ENCODE measurements at regions not wholly inside any gene's neighbourhood (a gene's known extent, or its start where the extent isn't known, plus 50 kb on each side); places are given as distances from the start of the nearest gene placed in this dataset.

DNA sequence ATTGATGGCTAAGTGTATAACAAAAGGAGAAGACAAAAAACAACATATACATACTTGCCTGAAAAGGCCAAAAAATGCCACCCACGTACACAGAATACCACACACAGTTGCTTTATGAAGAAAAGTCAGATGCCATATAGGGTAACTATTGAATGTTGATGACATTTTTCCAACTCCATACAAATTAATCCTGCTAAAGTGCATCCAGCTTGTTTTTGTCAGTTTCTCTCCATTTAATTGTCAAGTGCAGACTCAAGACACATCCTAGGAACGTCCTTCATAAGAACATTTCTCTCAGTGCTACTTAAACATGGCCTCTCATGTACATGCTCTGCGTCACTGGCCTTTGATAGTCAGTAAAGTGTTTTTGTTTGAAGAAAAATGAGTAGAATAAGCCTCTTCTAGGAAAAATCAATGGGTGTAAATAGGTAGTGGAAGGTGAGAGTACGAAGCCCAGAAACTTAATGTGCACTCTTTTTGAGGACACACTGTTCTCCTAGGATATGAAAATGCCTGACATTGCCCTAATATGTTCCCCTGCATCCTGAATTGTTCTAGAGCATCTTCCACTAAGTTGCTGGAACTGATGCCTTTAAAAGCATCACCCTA, 267.4 kb upstream of the ATP11B start:
- no peak for DNase-seq

DNA sequence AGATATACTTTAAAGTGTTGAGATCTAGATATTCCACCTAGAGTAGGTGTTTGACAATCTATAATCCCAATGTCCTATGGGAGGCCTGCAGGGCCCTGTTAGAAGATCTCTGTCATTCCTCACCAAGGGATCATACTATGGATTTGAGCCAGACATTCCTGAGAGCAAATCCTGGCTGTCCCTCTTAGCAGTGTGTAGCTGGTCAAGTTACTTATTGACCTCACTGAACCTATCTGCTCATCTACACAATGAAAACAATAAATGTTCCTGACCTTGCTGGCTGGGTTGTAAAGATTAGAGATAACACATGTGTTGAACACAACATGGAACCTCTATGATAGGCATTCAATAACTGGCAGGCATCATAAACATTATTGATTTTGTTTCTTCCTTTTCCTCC, 265.6 kb upstream of the ATP11B start:
- no peak for DNase-seq

DNA sequence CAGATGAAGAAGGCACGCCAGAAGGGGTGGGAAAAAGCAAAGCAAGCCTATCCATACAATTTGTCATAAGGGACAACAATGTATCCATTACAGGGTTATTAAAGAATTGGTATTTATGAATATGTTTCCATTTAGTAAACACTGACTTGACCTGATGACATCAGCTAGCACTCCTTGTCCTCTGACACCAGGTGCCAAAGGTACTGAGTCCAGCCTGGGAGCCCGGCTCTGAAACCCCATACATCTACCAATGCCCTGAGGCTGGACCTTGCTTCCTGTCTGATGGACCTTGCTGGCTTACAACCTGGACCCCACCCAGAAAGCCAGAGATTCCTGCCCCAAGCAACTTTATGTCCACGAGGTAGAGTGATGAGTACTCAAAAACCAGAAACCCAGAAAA, 263.0 kb upstream of the ATP11B start:
- DNase-seq = no peak

DNA sequence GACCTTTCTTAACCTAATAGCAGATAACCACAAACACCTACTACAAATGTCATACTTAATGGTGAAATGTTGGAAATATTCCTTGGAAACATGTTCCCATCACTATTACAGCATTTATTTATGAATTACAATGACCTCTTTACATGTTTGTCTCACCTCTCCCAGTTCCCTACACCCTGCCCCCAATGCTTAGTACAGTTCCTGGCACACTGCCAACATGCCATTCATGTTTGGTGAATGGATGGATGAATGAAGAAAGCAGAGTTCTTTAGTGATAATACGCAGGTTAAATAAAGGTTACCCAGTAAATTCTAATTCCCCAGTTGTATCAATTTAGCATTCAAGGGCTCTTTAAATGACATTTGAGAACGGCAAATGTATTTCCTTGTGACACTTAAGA, 259.9 kb upstream of the ATP11B start:
- no peak for DNase-seq

DNA sequence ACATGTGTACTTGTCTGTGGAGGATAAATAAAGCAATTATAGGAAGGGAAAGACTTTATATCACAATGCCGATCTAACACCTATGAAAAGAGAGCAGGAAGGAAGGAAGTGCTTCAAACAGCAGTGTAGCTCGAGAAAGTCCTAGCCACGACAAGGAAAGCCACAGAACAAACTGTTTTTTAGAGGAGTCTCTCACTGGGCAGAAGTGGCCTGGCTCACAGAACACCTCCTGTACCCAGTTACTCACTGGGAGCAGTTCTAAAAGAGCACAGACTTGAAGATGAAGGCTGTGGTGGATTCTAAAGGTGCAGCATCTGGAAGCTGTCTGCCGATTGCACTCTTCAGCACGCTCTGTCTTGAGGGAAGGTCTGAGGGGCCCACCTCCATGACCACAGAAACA, 248.8 kb upstream of the ATP11B start:
- no peak for DNase-seq

DNA sequence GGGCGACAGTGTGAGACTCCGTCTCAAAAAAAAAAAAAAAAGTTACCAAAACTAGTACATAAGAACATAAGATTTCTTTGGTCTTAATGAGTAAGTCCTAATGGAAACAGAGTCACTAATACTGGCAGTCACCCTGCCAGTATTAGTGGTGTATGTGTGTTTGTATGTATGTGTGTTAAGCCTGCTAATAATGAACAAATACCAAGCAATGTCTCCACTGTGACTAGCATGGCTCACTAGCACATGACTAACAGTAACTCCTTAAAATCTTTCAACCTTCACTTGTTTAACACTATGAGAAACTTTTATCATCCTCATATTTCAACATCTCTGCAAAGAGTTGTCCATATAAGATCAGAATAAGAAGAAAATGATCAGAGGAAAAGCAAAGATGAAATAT, 231.0 kb upstream of the ATP11B start:
- DNase-seq = no peak

DNA sequence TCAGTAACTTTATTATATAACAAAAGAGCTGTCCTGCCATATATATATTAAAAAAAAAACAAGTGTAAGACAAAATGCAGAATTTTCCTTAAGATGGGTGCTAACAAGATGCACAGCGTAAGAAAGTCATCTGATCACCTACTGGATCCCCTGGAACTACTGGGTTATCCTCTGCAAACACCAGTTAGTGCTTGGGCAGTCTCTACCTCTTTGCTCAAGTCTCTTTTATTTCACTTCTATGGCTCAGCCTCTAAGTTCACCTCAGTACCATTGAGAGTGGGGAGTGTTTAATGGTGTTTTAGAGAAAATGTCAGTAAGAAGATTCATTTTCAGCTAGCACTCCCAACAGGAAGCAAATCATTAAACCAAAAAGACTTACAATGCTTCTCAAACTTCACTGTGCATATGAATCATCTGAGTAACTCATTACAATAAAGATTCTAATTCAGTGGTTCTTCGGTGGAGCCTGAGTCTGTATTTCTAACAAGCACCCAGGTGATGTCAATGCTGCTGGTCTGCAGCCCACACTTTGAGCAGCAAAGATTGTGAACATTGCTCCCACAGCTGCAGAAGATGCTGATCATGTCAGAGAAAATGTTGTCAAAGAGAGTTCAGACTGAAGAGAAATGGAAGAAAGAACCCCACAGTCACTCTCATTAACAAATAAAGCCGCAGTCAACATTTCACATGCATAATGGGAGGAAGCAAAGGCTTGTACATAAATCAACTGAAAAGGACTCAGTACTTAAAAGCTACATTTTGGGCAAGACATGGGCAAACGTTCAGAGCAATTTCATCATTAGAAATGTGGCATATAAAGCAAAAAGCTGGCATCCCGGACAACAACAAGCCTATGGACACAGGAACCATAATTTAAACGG, 227.1 kb upstream of the ATP11B start:
- DNase-seq = no peak

DNA sequence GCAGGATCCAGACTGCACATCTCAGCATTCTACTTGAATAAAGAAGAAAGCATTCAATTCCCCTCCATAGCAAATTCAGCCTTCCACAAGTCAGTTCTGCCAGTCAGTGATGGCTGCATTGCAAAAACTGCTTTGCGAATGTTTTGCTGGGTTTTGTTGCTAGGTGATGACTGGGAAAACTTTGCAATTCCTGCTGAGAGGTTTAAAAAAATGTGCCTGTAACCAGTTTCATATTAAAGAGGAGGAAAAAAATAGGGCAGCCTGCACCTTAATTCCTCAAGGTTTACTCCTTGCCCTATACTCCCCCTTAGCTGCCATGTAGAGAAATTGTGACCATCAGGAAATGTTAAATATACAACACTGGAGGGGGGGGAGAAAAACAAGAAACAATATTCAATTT, 225.6 kb upstream of the ATP11B start:
- DNase-seq = no peak

DNA sequence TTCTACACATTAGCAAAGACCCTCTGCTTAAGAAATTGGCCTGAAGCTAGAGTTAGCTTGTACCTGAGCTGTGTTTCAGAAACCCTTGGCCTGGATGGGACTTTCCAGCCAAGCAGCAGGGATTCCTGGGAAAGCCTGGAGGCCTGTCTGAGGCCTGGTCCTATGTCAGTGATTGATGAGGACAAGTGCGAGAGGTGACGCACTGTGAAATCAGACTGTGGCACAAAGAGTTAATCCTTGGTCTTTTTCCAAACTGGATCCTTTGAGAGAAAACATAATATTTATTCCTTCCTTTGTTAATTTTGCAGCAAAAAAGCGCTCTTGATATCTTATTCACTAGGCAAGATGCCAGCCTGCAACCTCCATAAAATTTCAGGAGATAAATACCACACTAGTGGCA, 225.0 kb upstream of the ATP11B start:
- no peak for DNase-seq

DNA sequence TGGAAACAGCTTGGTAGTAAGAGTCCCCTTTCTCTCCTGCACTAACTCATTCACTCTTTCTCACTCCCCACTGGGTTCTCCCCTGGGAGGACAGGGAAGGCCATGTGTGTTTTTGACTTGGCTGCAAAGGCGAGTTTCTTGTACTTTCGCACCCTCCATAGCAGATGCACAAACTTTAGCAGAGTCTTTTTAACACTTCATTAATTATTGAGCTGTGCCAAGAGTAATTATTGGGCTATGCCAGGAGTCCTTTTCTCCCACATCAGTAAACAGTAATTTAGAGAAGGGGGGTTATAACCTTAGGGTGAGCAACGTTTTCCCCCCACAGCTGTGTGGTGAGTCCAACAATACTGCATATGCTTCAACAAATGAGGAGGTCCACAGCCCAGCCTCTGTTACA, 224.4 kb upstream of the ATP11B start:
- no peak for DNase-seq

DNA sequence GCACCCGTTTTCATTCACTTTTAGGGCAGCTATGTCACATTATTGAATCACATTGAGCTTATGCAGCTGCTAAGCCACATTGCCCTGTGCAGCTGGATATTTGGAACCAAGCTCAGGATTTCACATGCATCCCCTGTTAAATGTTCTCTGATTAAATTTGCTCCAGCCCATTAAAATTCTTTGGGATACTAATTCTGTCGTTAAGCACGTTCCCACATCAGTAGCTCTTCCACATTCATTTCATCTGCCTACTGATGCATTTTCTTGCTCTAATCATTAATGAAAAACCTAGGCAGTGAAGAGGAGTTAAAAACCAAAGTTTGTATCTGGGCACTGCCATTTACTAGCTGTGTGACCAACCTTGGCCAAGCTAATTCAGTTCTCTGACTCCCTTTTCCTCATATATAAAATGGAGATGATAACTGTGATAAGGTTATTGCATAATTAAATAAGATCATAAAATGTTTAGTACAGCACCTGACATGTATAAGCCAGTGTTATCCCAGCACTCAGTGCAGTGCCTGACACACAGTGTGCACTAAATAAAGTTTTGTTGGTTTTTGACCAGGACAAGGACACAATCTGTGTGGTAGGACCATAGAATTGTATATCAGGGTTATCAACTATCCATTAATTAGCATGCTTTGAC, 222.2 kb upstream of the ATP11B start:
- no peak for DNase-seq

DNA sequence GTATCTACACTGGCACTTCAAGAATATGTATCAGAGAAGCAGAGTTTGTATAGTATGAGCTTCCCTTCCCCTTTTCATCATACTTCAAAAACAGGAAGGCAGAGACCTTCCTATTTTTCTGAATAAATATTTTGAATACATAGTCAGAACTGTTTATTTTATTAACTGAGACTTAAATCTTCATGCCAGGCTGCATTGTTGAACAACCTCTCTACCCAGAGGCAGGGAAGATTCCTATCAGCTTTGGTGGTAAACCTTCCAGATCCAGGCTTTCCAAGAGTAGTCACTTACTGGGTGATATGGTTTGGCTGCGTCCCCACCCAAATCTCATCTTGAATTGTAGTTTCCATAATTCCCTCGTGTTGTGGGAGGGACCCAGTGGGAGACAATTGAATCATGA, 217.4 kb upstream of the ATP11B start:
- no peak for DNase-seq

DNA sequence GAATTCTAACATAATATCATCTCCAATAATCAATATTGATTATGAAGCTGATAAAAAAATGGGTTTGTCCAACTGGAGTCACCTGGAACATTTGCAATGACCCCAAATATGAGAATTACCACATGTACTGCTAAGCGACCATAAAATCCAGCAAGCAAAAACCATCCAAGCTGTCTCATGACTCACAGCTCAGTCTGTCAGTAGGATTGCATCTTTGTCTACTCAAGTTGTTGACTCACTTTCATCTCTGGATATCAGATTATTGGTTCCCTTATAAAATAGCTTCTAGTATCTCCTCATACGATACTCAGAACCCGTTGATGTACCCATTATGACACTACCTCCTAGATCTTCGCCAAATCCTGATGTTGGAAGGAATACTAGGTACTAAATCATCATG, 209.8 kb upstream of the ATP11B start:
- no peak for DNase-seq

DNA sequence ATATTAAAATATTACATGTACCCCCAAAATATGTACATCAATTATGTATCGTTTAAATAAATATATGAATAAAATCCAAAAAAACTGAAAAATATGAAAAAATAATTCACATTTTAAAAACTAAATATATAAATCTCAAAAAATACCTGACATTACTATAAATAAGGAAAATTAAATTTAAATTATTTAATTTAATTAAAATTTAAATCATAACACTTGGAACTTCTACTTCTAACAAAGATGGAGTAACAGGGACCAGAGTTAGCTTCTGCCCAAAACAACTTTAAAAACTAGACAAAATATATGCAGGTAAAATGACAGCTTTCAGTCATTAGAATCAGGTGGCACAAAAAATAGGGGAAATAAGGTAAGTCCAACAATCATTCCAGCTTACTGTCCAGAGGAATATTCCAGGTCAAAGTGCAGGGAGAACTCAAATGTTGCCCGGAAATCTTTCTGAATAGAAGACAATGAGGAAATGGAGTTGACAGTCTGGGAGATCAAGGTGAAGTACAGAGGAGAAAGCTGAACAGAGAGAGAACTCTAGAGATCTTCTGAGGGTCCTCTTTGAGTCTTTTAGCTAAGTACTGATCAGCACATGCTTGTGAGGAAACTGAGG, 207.7 kb upstream of the ATP11B start:
- DNase-seq = no peak

DNA sequence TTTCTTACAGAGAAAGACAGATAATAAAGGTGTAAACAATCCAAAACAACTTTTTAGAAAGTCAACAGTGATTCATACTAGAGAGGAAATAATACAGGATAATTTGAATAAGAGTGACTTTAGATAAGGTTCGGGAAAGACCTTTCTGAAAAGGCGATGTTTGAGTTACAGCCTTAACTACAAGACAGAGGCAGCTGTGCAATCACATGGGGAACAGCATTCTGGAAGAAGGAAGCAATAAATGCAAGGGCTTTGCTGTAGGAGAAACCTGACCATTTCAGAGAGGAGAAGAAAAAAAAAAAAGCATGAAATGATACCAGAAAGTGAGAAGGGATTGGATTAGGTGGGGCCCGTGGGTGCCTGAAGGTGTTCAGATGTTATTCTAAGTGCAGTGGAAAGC, 200.6 kb upstream of the ATP11B start:
- DNase-seq = no peak

DNA sequence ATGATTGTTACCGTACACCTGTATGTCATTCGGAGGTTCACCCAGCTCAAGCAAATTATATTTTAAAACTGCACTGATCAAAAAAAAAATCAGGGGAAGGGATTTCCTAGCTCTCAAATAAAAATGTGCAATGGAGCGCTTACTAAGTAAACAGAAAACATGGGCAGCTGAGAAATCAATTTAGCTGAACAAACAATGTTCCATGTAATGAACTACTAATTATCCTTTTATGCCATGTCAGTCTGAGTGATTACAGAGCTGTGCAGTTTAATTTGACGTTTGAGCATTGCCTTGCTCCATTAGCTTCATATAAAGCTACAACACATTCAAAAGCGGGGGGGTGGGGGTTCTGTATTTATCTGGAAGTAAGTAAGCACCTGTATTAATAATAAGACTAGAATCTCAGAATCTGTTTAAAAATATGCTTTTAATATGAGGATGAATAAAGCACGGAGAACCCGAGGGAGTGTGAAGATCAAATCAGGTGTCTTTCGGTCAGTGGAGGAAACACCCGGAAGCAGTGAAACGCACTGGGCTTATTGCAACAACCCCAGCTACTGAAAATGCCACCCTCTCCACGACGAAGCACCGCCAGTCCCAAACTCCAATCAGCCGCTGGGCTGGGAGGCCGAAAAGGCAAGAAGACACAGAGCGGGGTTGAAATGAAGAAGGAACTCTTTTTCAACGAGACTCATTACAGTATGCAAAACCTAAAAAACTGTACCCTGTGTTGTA, 196.5 kb upstream of the ATP11B start:
- no peak for DNase-seq

DNA sequence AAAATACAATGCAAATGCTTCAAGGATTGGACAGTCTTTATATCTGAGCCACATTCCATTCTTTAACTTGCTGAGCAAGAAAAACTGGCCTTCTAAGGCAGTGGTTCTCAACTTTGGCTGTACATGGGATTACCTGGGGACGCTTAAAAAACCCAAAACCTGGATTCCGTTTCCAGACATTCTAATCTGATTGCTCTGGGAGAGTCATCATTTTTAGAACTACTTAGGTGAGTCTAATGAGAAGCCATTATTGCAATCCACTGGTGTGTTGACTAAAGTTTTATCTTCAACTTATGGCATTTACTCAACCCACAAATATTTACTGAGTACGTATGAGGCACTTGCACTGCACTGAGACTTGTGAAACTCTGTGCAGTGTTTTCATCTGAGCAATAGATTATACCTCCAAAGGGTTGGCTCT, 195.7 kb upstream of the ATP11B start:
- no peak for DNase-seq

DNA sequence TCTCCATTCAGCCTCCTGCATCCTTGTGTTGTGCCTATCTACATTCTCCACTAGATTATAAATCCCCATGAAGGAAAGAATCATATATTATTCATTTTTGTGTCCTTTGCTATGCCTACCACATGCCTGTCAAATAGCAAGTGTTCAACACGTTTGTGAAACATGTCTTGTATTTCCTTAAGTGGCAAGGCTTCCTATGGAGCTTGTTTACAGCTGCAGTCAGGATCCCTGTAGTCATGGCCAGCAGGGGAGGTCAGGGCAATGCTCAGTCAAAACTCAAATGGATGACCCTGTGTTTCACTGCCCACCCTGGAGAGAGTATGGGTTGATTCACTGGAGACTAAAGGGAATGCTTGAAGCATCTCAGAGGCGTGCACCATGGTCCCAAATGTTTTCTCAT, 191.7 kb upstream of the ATP11B start:
- DNase-seq = no peak

DNA sequence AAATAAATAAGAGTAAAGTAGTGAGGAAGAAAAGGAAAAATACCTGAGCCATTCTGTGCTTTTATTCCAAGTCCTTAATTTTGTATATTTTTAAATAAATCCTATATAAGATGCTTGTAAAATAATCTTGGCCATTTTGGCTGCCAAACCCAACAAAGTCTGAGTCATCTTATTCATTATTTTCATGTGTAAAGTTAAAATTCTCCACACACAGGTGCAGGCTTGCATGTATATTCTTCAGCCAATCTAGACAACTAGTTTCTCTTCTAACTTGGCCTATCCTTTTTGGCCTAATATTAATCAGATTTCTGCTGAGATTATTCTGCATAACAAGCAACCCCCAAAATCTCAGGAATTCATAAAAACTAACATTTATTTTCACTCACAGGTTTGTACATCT, 189.8 kb upstream of the ATP11B start:
- no peak for DNase-seq

DNA sequence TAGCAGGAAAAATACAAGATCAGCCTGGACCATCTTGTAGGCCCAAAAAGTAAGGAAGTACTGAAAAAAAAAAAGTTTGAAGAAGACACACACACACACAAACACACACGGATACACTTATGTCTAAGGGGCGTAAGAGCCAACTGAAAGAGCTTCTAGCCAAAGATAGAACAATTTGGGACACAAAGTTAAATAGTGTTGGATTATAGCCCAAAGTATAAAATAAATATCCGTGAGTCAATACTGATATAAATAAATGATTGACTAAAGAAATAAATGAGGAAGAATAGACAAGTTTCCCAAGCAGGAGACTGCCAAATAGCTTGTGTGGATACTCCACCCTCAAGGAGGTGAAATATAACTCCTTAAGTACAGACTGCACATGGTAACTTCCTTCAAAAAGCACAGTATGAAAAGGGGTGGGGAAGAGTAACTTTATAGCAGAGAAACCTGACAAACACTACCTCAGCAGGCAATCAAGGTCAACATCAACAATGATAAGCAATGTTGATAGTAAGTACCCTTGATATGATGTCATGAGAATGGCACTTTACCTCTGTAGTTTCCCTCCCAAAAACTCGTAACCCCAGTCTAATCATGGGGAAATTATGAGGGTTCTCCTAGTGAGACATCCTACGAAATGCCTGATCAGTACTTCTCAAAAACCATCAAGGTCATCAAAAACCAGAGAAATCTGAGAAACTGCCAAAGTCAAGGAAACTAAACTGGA, 187.3 kb upstream of the ATP11B start:
- no peak for DNase-seq

DNA sequence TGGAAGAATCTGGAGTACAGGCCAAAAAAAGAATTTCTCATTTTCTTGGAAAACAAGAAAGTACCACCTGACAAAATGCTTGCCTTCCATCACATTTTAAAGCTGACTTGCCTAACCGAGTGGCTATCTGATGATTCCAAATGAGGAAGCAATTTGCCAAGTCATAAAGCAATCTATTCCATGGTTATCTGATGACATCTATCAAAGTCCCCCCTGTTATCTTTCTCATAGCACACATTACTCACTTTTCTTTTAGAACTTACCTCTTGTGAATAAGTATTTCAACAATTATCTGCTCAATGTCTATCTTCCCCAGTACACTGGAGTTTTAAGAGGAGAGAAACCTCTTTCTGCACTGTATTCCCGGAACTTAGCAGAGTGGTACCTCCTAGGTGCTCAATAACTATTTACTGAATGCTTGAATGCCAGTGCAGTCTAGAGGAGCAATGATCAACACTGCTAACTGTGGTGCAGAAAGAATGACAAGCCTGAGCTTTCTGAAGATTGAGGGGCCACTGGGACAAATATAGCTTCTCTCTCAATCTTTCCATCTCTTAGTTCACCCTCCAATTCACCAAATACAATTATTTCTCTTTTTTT, 186.3 kb upstream of the ATP11B start:
- DNase-seq = no peak

DNA sequence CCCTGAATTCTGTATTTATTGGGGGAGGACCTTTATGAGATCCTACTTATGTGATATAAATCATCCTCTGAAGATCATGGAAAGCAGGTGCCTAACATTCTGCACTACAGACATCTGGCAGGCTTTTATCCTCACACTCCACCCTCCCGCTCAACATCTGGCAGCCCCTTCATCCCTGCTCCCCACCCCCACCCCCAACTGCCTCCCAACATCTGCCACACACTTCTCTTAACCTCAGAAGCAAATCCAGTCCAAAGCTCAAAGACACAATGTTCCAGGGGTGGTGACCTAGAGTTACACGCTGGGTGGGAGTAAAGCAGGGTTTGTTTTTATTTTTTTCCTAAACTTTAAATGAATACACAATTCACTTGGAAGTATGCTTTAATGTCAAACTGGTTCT, 184.5 kb upstream of the ATP11B start:
- DNase-seq = no peak

Measured in HCEC 1CT (cell line).